DND-41 (cell line): ENCODE measurements at regions not wholly inside any gene's neighbourhood (a gene's known extent, or its start where the extent isn't known, plus 50 kb on each side); places are given as distances from the start of the nearest gene placed in this dataset.

Experiments
- ATAC-seq: fragments of 200-7000 bp; cut with Tn5 transposase; 3 replicates; pipeline ENCODE4 v1.9.1; 2021; ENCODE audit warnings: low read depth; ENCODE audit not compliant: insufficient read depth
- DNase-seq: peaks from one replicate; pipeline ENCODE4 v3.0.0-alpha.2; 2020
- H2AFZ ChIP-seq: 2 replicates; pipeline ENCODE4 v1.6.0; 2012; ENCODE audit warnings: low read depth, low read length
- H3K27ac ChIP-seq: 2 replicates; pipeline ENCODE4 v1.5.1; 2012; ENCODE audit warnings: low read length, inconsistent platforms
- H3K27me3 ChIP-seq: fragments of 200-600 bp; sonication (generic); 2 replicates; pipeline ENCODE4 v1.6.0; 2012; ENCODE audit warnings: low read length, mild to moderate bottlenecking, inconsistent platforms; ENCODE audit not compliant: insufficient read depth, poor library complexity
- H3K36me3 ChIP-seq: 2 replicates; pipeline ENCODE4 v1.5.1; 2012; ENCODE audit warnings: low read length, inconsistent platforms; ENCODE audit not compliant: insufficient read depth
- H3K4me1 ChIP-seq: 2 replicates; pipeline ENCODE4 v1.5.1; 2012; ENCODE audit warnings: mild to moderate bottlenecking, low read length; ENCODE audit not compliant: insufficient read depth
- H3K4me2 ChIP-seq: 2 replicates; pipeline ENCODE4 v1.6.0; 2012; ENCODE audit warnings: mild to moderate bottlenecking, moderate library complexity, low read length, inconsistent platforms; ENCODE audit not compliant: insufficient read depth
- H3K4me3 ChIP-seq, 2 experiments: fragments of 200-600 bp in 1 of 2; shearing (Covaris generic) in 1 of 2; 2 replicates each; pipeline ENCODE4 v1.5.1; 2012 to 2016; ENCODE audit warnings: inconsistent platforms in 2 of 2, low read length in 2 of 2, mild to moderate bottlenecking in 2 of 2, low read depth in 1 of 2, moderate library complexity in 1 of 2
- H3K79me2 ChIP-seq: 2 replicates; pipeline ENCODE4 v1.6.0; 2012; ENCODE audit warnings: low read length, inconsistent platforms; ENCODE audit not compliant: insufficient read depth
- H3K9ac ChIP-seq: 2 replicates; pipeline ENCODE4 v1.6.0; 2012; ENCODE audit warnings: low read depth, mild to moderate bottlenecking, inconsistent platforms, low read length, moderate library complexity
- H3K9me3 ChIP-seq: 2 replicates; pipeline ENCODE4 v1.5.1; 2012; ENCODE audit warnings: low read length, moderate library complexity, mild to moderate bottlenecking, inconsistent platforms; ENCODE audit not compliant: insufficient read depth, severe bottlenecking
- H4K20me1 ChIP-seq: 2 replicates; pipeline ENCODE4 v1.6.0; 2012; ENCODE audit warnings: low read length; ENCODE audit not compliant: insufficient read depth
- CTCF ChIP-seq: IDR thresholded peaks from 2 replicates; pipeline ENCODE4 v1.5.1; 2012; ENCODE audit warnings: borderline replicate concordance, low read length, moderate library complexity, mild to moderate bottlenecking; ENCODE audit not compliant: poor library complexity, severe bottlenecking; ENCODE audit errors: extremely low read depth
- EZH2 ChIP-seq: IDR thresholded peaks from 3 replicates; pipeline ENCODE4 v1.6.1; 2012; ENCODE audit warnings: borderline replicate concordance, low read depth, mild to moderate bottlenecking, moderate library complexity, low read length, inconsistent platforms; ENCODE audit not compliant: severe bottlenecking

- TF ChIP-seq CTCF = no peak
- no peak for TF ChIP-seq EZH2
- Histone ChIP-seq H3K9ac (no peak overlapping the region), H2AFZ (no peak overlapping the region), H3K27ac (no peak overlapping the region), H3K79me2 (no peaks in the 10 kb centered on the region), H4K20me1 (no peaks in the 10 kb centered on the region), H3K9me3 (no peaks in the 10 kb centered on the region), H3K4me1 (no peaks in the 10 kb centered on the region), H3K36me3 (no peaks in the 10 kb centered on the region), H3K4me3 (no peak overlapping the region), H3K4me2 (no peak overlapping the region), H3K27me3 (no peaks in the 10 kb centered on the region)
- ATAC-seq = no peak
- DNase-seq = no peak
These were observed 150.8 kb downstream of the NRN1 start for GRCh38 chr6:5855787-5856470.

- no peak for TF ChIP-seq EZH2
- no peak for TF ChIP-seq CTCF
- no peak overlapping the region for H3K4me2 ChIP-seq
- H4K20me1 ChIP-seq = no peaks in the 10 kb centered on the region
- no peaks in the 10 kb centered on the region for H3K36me3 ChIP-seq
- no peaks in the 10 kb centered on the region for H3K4me1 ChIP-seq
- no peaks in the 10 kb centered on the region for H3K9me3 ChIP-seq
- H2AFZ ChIP-seq = no peak overlapping the region
- no peak overlapping the region for H3K9ac ChIP-seq
- no peak for ATAC-seq
- DNase-seq = no peak
- H3K27ac ChIP-seq = no peak overlapping the region
- H3K79me2 ChIP-seq = no peaks in the 10 kb centered on the region
- no peak overlapping the region for H3K4me3 ChIP-seq
- no peaks in the 10 kb centered on the region for H3K27me3 ChIP-seq
These were observed 151.8 kb downstream of the NRN1 start for GRCh38 chr6:5854899-5855298.

DNA sequence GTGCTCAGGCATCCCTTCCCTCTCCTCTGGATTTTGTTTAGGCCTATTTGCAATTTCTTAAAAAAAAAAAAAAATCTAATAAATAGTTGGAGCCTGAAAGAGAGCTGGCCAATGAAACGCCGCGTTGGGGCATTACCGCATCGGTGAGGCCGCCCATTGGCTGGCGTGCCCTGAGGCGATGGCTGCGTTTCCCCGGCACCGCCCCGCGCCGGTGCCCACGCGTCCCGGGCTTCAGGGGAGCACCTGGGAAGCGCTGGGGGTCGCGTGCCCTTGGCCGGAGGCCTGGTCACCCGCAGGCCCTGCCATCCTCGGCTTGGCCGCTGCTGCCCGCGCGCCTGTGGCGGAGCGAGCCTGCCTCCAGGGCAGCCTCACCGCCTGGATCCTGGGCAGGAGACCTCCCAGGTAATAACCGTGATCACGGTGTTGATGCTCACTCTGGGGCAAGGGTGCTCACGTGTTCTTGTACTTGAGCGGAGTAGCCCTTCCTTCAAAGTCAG, 155.4 kb downstream of the NRN1 start:
- TF ChIP-seq EZH2 (no peak), CTCF (no peak)
- DNase-seq = no peak

More for the DNA sequence above, 155.4 kb downstream of the NRN1 start:
- Histone ChIP-seq H3K27me3 (no peaks in the 10 kb centered on the region), H3K4me2 (no peak overlapping the region), H2AFZ (no peak overlapping the region), H3K79me2 (no peaks in the 10 kb centered on the region), H3K9me3 (no peaks in the 10 kb centered on the region), H3K27ac (no peak overlapping the region), H4K20me1 (no peaks in the 10 kb centered on the region), H3K9ac (no peak overlapping the region), H3K36me3 (no peaks in the 10 kb centered on the region), H3K4me1 (no peaks in the 10 kb centered on the region), H3K4me3 (no peak overlapping the region)
- no peak for ATAC-seq
